ENCODE measurements at regions not wholly inside any gene's neighbourhood (a gene's known extent, or its start where the extent isn't known, plus 50 kb on each side); places are given as distances from the start of the nearest gene placed in this dataset.
"Not testable (repeated sequence)": the region's sequence is repeated elsewhere in the genome, so short reads cannot be mapped to it uniquely, and the experiment has no call there.

GRCh38 chr13:86253497-86253896 is 454.3 kb upstream of the SLITRK6 start:
- DNase-seq: not testable (repeated sequence)

DNA sequence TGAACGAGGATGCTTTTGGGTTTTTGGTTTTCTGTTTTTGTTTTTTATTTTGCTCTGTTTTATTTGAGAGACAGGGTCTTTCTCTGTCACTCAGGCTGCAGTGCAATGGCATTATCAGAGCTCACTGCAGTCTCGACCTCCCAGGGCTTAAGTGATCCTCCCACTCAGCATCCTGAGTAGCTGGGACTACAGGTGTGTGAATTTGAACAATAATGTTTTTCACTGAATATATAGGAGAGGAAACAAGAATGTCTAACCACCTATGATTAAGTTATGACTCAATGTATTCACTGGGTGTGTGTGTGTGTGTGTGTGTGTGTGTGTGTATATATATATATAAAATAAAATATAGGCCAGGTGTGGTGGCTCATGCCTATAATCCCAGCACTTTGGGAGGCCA is 456.6 kb upstream of the SLITRK6 start:
- not testable (repeated sequence) for DNase-seq

DNA sequence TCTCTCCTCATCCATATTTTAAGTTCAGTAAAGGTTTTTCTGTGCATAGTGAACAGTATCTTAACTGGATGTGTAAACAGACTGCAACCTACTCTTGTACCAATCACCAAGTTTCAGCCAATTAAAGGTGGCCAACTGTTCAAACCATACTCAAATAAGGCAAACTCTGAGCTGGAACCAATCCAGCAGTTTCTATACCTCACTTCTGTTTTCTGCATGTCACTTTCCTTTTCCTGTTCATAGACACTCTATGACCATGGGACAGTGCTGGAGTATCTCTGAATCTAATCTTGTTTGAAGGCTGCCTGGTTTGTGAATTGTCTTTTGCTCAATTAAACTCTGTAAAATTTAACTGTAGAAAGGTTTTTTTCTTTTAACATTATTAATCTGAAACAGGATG is 470.3 kb upstream of the SLITRK6 start:
- DNase-seq: no peak

DNA sequence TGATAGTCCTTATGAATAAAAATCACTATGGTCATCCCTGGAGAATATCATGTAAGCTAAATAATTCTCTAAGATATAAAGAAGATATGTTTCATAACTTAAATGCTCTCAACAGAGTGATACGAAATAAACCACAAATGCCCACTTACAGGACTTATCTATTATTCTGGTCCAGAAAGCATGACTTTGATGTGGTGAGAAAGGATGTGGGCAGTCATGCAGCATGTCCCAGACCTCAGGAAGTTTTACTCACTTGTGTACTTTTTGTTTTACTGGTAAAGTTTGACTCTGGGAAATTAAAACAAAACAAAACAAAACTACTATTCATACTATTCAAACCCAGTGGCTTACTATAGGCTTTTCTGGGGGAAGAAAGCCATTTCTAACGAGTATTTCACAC is 483.2 kb upstream of the SLITRK6 start:
- no peak for DNase-seq

- DNase-seq: no peak
These were observed 483.8 kb upstream of the SLITRK6 start for GRCh38 chr13:86283031-86283430.

- no peak for DNase-seq
These were observed 499.5 kb upstream of the SLITRK6 start for GRCh38 chr13:86298725-86299124.

GRCh38 chr13:86299128-86299527 is 499.9 kb upstream of the SLITRK6 start:
- DNase-seq: no peak

DNA sequence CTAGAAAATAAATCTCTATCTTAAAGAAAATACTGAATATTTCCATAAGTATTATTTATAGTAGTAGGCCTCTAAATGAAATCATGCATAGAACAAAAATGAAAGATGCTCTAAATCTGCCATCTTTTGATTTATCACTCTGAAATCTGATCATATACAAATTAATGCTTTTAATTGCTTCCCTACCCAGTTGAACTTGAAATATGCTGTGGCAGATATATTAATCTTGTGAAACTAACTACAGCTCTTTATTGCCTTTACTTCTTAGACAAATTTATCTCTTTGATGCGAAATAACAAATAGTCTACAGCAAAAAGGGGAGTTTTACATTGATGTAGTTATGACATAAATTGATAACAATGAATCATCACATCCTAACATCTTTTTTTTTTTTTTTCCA is 510.7 kb upstream of the SLITRK6 start:
- DNase-seq: no peak

DNA sequence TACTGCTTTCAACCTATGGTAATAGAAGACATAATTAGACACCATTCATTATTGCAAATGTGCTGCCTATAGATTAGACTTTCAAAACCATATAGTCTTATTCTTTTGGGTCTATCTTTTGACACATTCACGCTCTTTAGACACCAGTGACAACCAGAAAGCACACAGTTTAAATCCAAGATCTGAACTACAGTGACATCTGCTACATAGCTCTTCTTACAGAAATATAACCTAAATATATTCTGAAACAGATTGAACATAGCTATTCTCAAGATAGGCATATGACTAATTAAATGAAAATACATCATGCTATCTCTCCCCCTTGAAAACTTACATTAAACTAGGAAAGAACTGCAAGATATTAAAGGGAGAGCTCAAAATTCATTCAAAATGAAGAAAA is 514.2 kb upstream of the SLITRK6 start:
- DNase-seq: no peak

- no peak for DNase-seq
These were observed 519.2 kb upstream of the SLITRK6 start for GRCh38 chr13:86318450-86318849.

GRCh38 chr13:86324191-86324590 is 525.0 kb upstream of the SLITRK6 start:
- no peak for DNase-seq

DNA sequence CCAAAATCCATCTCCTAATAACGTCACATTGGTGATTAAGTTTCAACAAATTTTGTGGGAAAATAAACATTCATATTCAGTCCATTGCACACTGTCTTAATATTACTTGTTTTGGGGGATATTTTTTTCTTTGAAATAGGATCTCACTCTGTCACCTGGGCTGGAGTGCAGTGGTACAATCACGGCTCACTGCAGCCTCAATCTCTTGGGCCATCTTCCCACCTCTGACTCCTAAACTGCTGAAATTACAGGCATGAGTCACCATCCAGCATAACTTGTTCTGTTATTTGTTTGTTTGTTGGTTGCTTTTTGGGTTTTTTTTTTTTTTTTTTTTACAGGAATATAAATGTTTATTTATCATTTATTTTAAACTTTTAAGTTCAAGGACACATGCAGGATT is 556.1 kb upstream of the SLITRK6 start:
- DNase-seq: no peak

DNA sequence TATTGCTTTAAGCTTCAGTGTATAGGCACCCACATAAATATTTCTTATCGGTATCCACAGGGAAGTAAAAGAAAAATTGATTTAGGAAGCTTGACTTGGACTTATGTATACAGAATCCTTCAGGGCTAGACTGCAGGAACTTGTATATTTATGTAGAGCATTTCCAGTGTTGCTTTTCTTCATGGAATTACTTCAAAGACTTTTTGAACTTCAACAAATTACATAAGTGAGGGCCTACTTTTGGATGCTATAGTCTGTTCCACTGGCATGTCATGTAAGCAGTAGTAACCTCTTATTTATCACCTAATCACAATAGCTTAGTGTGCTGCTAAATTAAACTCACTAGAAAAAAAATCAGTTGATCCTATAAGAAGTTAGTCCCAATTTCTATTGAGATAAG is 557.9 kb upstream of the SLITRK6 start:
- no peak for DNase-seq

GRCh38 chr13:86363749-86364148 is 564.5 kb upstream of the SLITRK6 start:
- not testable (repeated sequence) for DNase-seq

DNA sequence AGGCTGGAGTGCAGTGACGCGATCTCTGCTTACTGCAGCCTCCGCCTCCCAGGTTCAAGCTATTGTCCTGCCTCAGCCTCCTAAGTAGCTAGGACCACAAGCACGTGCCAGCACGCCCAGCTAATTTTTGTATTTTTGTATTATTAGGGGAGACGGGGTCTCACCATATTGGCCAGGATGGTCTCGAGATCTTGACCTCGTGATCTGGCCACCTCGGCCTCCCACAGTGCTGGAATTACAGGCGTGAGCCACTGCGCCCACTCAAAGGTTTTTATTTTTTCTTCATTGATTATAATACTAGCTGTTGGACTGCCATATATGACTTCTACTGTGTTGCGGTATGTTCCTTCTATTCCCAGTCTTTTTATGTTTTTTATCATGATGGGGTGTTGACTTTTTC is 569.7 kb upstream of the SLITRK6 start:
- no peak for DNase-seq

DNA sequence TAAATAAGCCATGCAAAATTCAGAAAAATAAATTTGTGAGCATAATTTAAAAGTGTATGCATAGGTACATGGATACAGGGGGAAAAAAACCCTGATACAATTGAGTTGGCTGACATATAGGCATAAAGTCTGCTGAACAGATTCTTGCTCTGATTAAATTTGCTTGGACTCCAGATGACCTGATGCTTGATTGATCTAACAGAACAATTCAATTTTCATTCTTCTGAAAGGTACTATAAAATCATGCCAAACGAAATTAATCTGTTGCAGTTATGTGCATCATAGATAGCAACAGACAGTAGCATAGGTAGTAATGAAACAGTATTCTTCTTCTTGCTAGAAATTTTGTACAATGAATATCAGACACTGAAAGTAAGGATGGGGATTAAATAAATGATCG is 578.2 kb upstream of the SLITRK6 start:
- DNase-seq: no peak

GRCh38 chr13:86378628-86379027 is 579.4 kb upstream of the SLITRK6 start:
- no peak for DNase-seq

- DNase-seq: no peak
These were observed 583.9 kb upstream of the SLITRK6 start for GRCh38 chr13:86383151-86383550.

DNA sequence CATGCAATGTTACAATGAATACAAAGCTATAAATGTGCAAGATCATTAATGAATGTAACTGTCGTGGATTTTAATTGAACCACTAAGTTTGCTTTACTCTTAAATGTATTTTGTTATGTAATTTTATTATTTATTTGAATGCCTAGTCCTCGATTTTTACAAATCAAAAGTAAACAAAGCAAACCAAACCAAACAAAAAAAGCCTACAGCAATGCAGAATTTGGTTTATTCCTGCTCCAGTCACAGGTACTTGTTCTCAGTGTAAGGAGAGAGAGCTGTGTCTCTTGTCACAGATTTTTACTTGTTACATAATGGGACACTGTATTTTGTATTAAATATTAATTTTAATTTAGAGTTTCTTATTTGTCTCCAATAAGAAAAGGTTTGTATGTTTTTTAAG is 584.3 kb upstream of the SLITRK6 start:
- no peak for DNase-seq

- no peak for DNase-seq
These were observed 598.4 kb upstream of the SLITRK6 start for GRCh38 chr13:86397635-86398034.

GRCh38 chr13:86399572-86399971 is 600.4 kb upstream of the SLITRK6 start:
- no peak for DNase-seq

GRCh38 chr13:86402500-86402899 is 603.3 kb upstream of the SLITRK6 start:
- DNase-seq: no peak

- no peak for DNase-seq
These were observed 604.0 kb upstream of the SLITRK6 start for GRCh38 chr13:86403181-86403580.

GRCh38 chr13:86409466-86410241 is 610.4 kb upstream of the SLITRK6 start:
- DNase-seq: no peak

DNA sequence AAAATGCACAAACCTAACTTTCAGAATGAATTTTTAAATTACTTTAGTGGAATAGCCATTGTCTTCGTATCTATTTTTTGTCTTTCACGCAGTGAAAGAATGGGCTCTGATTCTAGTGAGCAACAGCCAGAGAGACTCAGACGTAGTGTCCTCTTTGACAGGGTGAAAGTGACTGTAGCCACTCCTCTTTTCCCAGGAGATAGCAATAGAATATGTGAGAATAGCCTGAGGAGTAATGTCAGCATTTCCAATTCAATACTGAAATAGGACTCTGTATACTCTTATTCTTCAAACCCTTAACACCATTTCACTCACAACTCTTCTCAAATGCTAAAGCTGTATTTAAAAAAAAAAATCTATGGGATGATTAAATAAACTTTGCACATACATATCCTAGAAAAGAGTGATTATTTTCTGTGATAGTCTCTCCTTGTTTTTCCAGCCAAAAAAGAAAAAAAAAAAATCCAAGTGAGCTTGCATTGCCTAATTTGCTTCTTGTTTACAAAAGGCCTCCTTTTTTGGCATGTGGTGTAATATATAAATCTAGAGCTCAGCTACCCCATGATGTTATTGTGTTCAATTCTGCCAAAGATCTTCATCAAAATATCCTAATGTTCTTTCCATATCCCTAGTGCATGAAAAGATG is 626.1 kb upstream of the SLITRK6 start:
- DNase-seq: no peak
